Panc1 (cell line): ENCODE measurements at regions not wholly inside any gene's neighbourhood (a gene's known extent, or its start where the extent isn't known, plus 50 kb on each side); places are given as distances from the start of the nearest gene placed in this dataset.

ENCODE experiments used
- ATAC-seq: fragments of 200-7000 bp; cut with Tn5 transposase; 2 replicates; pipeline ENCODE4 v1.9.1; 2020; ENCODE audit warnings: mild to moderate bottlenecking, moderate library complexity
- BruUV-seq: library from RNA; stranded (reverse); fragments of 400-500 nt; replicated peaks from 2 replicates; lab custom pipeline; 2021; lab: Mats Ljungman, UMichigan
- CTCF ChIA-PET: fragments of 300-600 bp; sonication (Branson Sonifier 250); formaldehyde crosslinking; loops from one replicate; lab custom pipeline; 2022; ENCODE audit warnings: antibody characterized with exemption; lab: Charles Lee
- POLR2A ChIA-PET: fragments of 300-600 bp; sonication (Branson Sonifier 250); formaldehyde crosslinking; loops from one replicate; lab custom pipeline; 2022; ENCODE audit warnings: antibody characterized with exemption; lab: Charles Lee
- DNase-seq: peaks from one replicate; pipeline ENCODE4 v3.0.0-alpha.2; 2010; ENCODE audit warnings: low read depth, low spot score
- H3K27ac ChIP-seq: 2 replicates; pipeline ENCODE4 v1.5.1; 2011; ENCODE audit warnings: mild to moderate bottlenecking, low read length, inconsistent platforms
- H3K27me3 ChIP-seq: fragments of 200-500 bp; sonication (Bioruptor generic); 2 replicates; pipeline ENCODE4 v1.6.0; 2014; ENCODE audit warnings: low read length, inconsistent platforms; ENCODE audit not compliant: control insufficient read depth, insufficient read depth
- H3K36me3 ChIP-seq: fragments of 200-500 bp; sonication (Bioruptor generic); 2 replicates; pipeline ENCODE4 v1.5.1; 2014; ENCODE audit warnings: inconsistent platforms, mild to moderate bottlenecking, low read length, moderate library complexity; ENCODE audit not compliant: control insufficient read depth, insufficient read depth
- H3K4me1 ChIP-seq: 2 replicates; pipeline ENCODE4 v1.5.1; 2011; ENCODE audit warnings: inconsistent platforms, mild to moderate bottlenecking, low read length, moderate library complexity; ENCODE audit not compliant: control insufficient read depth, insufficient read depth
- H3K4me3 ChIP-seq, 2 experiments: 2 replicates each; pipeline ENCODE4 v1.5.1; 2011 to 2012; ENCODE audit warnings: low read depth in 2 of 2, low read length in 2 of 2, mild to moderate bottlenecking in 2 of 2, inconsistent platforms in 1 of 2, moderate library complexity in 1 of 2
- H3K9me3 ChIP-seq: fragments of 200-500 bp; sonication (Bioruptor generic); 2 replicates; pipeline ENCODE4 v1.5.1; 2014; ENCODE audit warnings: low read depth, mild to moderate bottlenecking, inconsistent platforms, low read length, moderate library complexity; ENCODE audit not compliant: control insufficient read depth, insufficient read depth
- CTCF ChIP-seq: fragments of 450-650 bp; IDR thresholded peaks from 2 replicates; pipeline ENCODE4 v1.5.1; 2017; ENCODE audit warnings: mild to moderate bottlenecking
- POLR2AphosphoS5 ChIP-seq: IDR thresholded peaks from 2 replicates; pipeline ENCODE4 v1.6.1; 2012; ENCODE audit warnings: mild to moderate bottlenecking, low read depth, low read length, moderate library complexity
- REST ChIP-seq, 2 experiments: IDR thresholded peaks; 2 replicates each; pipeline ENCODE4 v1.6.1; 2011 to 2012; ENCODE audit warnings: low read depth in 2 of 2, control low read depth in 1 of 2, low read length in 1 of 2, mild to moderate bottlenecking in 1 of 2, moderate library complexity in 1 of 2; ENCODE audit not compliant: insufficient read depth in 1 of 2
- SIN3A ChIP-seq: IDR thresholded peaks from 2 replicates; pipeline ENCODE4 v1.6.1; 2012; ENCODE audit warnings: low read depth, mild to moderate bottlenecking, low read length, moderate library complexity, borderline replicate concordance; ENCODE audit not compliant: insufficient read depth
- TCF7L2 ChIP-seq: IDR thresholded peaks from 2 replicates; pipeline ENCODE4 v1.6.1; 2011; ENCODE audit warnings: mild to moderate bottlenecking, low read depth, low read length, inconsistent platforms
- in situ Hi-C: cut with HindIII; loops from 2 replicates; pipeline ENCODE4 v1.10.0; 2016; ENCODE audit warnings: low sequenced_read_pairs, low pct_unique_long_range_greater_than_20kb
- intact Hi-C: fragments of 100-400 bp; cut with micrococcal nuclease; formaldehyde crosslinking; loops from one replicate; pipeline ENCODE4 v1.10.0; 2022; ENCODE audit not compliant: unreplicated experiment

GRCh38 chr12:25324861-25325260, 74.1 kb upstream of the KRAS start:
- BruUV-seq = no TSS peak
- H3K9me3 ChIP-seq = no peaks in the 10 kb centered on the region
- ChIA-PET POLR2A (no interaction called here), CTCF (no interaction called here)
- no peaks in the 10 kb centered on the region for H3K36me3 ChIP-seq
- 0 out of 2 replicates have a peak, but pooled peaks cover 2% of the 10 kb centered on the region for H3K4me1 ChIP-seq
- no peak overlapping the region for H3K4me3 ChIP-seq
- ATAC-seq = no peak
- no peak for DNase-seq
- intact Hi-C loops = no loop called here
- no peak for TF ChIP-seq REST (IDR thresholded peaks at IDR 0.05; ENCODE audit: insufficient read depth in 1 of 2, low read depth in 2 of 2, low read length in 1 of 2)
- no peak for TF ChIP-seq TCF7L2
- no peak for TF ChIP-seq POLR2AphosphoS5
- no peak for TF ChIP-seq CTCF
- no peak overlapping the region for H3K27ac ChIP-seq
- in situ Hi-C loops = no loop called here
- H3K27me3 ChIP-seq = peaks cover 33% of the 10 kb centered on the region

DNA sequence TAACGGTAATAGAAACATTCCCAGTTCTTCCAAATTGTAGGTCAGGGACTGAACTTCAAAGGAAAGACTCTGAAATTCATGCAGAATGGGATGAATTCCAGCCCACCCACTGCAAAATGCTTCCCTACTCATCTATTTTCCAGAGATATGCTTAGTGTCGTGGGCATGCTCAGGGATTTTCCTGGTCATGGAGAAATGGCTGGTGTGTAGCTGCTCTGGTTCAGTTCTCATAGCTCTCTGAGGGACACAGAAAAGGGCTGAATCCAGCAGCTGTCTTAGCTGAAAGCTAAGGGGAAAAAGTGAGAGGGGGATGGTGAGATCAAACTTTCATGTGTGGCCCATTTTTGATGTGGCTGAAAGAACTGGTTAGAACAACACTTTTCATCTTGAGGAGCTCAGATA, 72.9 kb upstream of the KRAS start:
- ChIA-PET POLR2A (no interaction called here), CTCF (no interaction called here)
- Histone ChIP-seq H3K9me3 (no peaks in the 10 kb centered on the region), H3K27ac (no peak overlapping the region), H3K4me3 (no peak overlapping the region), H3K27me3 (peaks cover 29% of the 10 kb centered on the region), H3K36me3 (no peaks in the 10 kb centered on the region), H3K4me1 (0 out of 2 replicates have a peak, but pooled peaks cover 2% of the 10 kb centered on the region)
- DNase-seq = no peak
- no peak for ATAC-seq
- BruUV-seq = no TSS peak
- TF ChIP-seq SIN3A (no peak), POLR2AphosphoS5 (no peak), TCF7L2 (no peak), CTCF (no peak; the same call in 1 of the 2 replicates), REST (IDR thresholded peaks at IDR 0.05; ENCODE audit: insufficient read depth in 1 of 2, low read depth in 2 of 2, low read length in 1 of 2) (no peak)
- in situ Hi-C loops = no loop called here
- intact Hi-C loops = no loop called here
